B cell (primary cell): ENCODE measurements at regions not wholly inside any gene's neighbourhood (a gene's known extent, or its start where the extent isn't known, plus 50 kb on each side); places are given as distances from the start of the nearest gene placed in this dataset.

Source experiments
- ATAC-seq: fragments of 200-7000 bp; cut with Tn5 transposase; one replicate; pipeline ENCODE4 v1.10.0; 2021; ENCODE audit warnings: low read depth, mild to moderate bottlenecking, moderate number of reproducible peaks, moderate library complexity
- CTCF ChIA-PET: fragments of 350-600 bp; sonication (Branson Sonifier 250); formaldehyde crosslinking; loops from one replicate; lab custom pipeline; 2021; ENCODE audit warnings: antibody characterized with exemption, inconsistent platforms; lab: Charles Lee
- POLR2A ChIA-PET: fragments of 350-600 bp; sonication (Branson Sonifier 250); formaldehyde crosslinking; loops from one replicate; lab custom pipeline; 2021; ENCODE audit warnings: antibody characterized with exemption; lab: Charles Lee
- DNase-seq: peaks from one replicate; pipeline ENCODE4 v3.0.0; 2013
- H2AFZ ChIP-seq: 2 replicates; pipeline ENCODE4 v1.6.1; 2012; ENCODE audit warnings: mild to moderate bottlenecking, low read depth, low read length; ENCODE audit not compliant: insufficient read depth, poor library complexity, severe bottlenecking
- H3K27ac ChIP-seq, 2 donors: 1 replicate in 1 of 2; 2 replicates in 1 of 2; pipeline ENCODE4 v1.5.1; 2012 to 2013; ENCODE audit warnings: low read length in 2 of 2, mild to moderate bottlenecking in 2 of 2, moderate library complexity in 1 of 2
- H3K27me3 ChIP-seq, 4 experiments: fragments of 200-600 bp in 1 of 4; sonication (generic) in 1 of 4; replicated peaks in 1 of 4; 1 replicate in 2 of 4; 2 replicates in 2 of 4; pipeline versions ENCODE4 v1.6.1 to v1.7.0; 2013 to 2016; ENCODE audit warnings: low read length in 3 of 4, mild to moderate bottlenecking in 2 of 4, mixed read lengths in 1 of 4, moderate library complexity in 1 of 4; ENCODE audit not compliant: insufficient read depth in 4 of 4, control insufficient read depth in 3 of 4; ENCODE audit errors: control extremely low read depth in 1 of 4
- H3K36me3 ChIP-seq, 2 experiments: replicated peaks in 1 of 2; 1 replicate in 1 of 2; 2 replicates in 1 of 2; pipeline versions ENCODE4 v1.6.1 to v1.7.1; 2013; ENCODE audit warnings: low read length in 1 of 2; ENCODE audit not compliant: insufficient read depth in 2 of 2, control insufficient read depth in 1 of 2; ENCODE audit errors: control extremely low read depth in 1 of 2, extremely low read depth in 1 of 2
- H3K4me1 ChIP-seq, 2 donors: fragments of 200-600 bp in 1 of 2; sonication (generic) in 1 of 2; 1 replicate in 1 of 2; 2 replicates in 1 of 2; pipeline versions ENCODE4 v1.5.1 to v1.6.1; 2013 to 2017; ENCODE audit warnings: low read length in 2 of 2; ENCODE audit not compliant: control insufficient read depth in 2 of 2, insufficient read depth in 2 of 2
- H3K4me2 ChIP-seq: replicated peaks from 2 replicates; pipeline ENCODE3; 2012; ENCODE audit warnings: mild to moderate bottlenecking, low read depth, low read length; ENCODE audit not compliant: poor library complexity, severe bottlenecking
- H3K4me3 ChIP-seq, 5 experiments: fragments of 200-600 bp in 1 of 5; sonication (generic) in 1 of 5; 1 replicate in 3 of 5; 2 replicates in 2 of 5; pipeline versions ENCODE4 v1.5.1 to v1.7.0; 2011 to 2016; ENCODE audit warnings: low read length in 4 of 5, mild to moderate bottlenecking in 4 of 5, low read depth in 2 of 5, control low read depth in 1 of 5, moderate library complexity in 1 of 5; ENCODE audit not compliant: insufficient read depth in 1 of 5; ENCODE audit errors: control extremely low read depth in 1 of 5, extremely low read depth in 1 of 5
- H3K79me2 ChIP-seq: fragments of 200-600 bp; sonication (generic); one replicate; pipeline ENCODE4 v1.6.0; 2016; ENCODE audit warnings: low read length; ENCODE audit not compliant: control insufficient read depth, insufficient read depth
- H3K9ac ChIP-seq: fragments of 200-600 bp; sonication (generic); 2 replicates; pipeline ENCODE4 v1.6.1; 2017; ENCODE audit warnings: mild to moderate bottlenecking, low read length, moderate library complexity
- H3K9me3 ChIP-seq, 3 donors: one replicate each; pipeline versions ENCODE4 v1.6.1 to v1.7.1; 2013; ENCODE audit warnings: low read length in 2 of 3; ENCODE audit not compliant: control insufficient read depth in 2 of 3, insufficient read depth in 1 of 3; ENCODE audit errors: control extremely low read depth in 1 of 3
- H4K20me1 ChIP-seq: 2 replicates; pipeline ENCODE4 v1.6.0; 2012; ENCODE audit warnings: mild to moderate bottlenecking, low read length; ENCODE audit not compliant: insufficient read depth, control insufficient read depth, poor library complexity, severe bottlenecking
- H3K27ac Mint-ChIP-seq: one replicate; pipeline ENCODE4 v1.8.0; 2021; ENCODE audit warnings: mixed read lengths
- H3K27me3 Mint-ChIP-seq: one replicate; pipeline ENCODE4 v1.8.0; 2021; ENCODE audit warnings: mixed read lengths
- H3K4me1 Mint-ChIP-seq: one replicate; pipeline ENCODE4 v1.8.0; 2021; ENCODE audit warnings: mixed read lengths
- H3K4me3 Mint-ChIP-seq: one replicate; pipeline ENCODE4 v1.8.0; 2021; ENCODE audit warnings: mixed read lengths
- H3K9me3 Mint-ChIP-seq: one replicate; pipeline ENCODE4 v1.8.0; 2022; ENCODE audit warnings: mixed read lengths; ENCODE audit not compliant: insufficient read depth
- CTCF ChIP-seq: fragments of 200-600 bp; IDR thresholded peaks from one replicate; pipeline ENCODE4 v1.8.0; 2022; ENCODE audit warnings: antibody characterized with exemption, mild to moderate bottlenecking
- EZH2 ChIP-seq: IDR thresholded peaks from 2 replicates; pipeline ENCODE4 v1.6.1; 2012; ENCODE audit warnings: borderline replicate concordance, low read depth, mild to moderate bottlenecking, moderate library complexity, low read length; ENCODE audit not compliant: insufficient read depth, poor library complexity, severe bottlenecking
- WGBS: methylation state at CpG from one replicate; pipeline ENCODE4 v1.1.5; 2013; ENCODE audit warnings: missing lambda C conversion rate; ENCODE audit not compliant: insufficient coverage; 5-methylcytosine and 5-hydroxymethylcytosine counted together
- intact Hi-C: fragments of 100-400 bp; cut with micrococcal nuclease; formaldehyde crosslinking; loops from one replicate; pipeline ENCODE4 v1.10.0; 2022

DNA sequence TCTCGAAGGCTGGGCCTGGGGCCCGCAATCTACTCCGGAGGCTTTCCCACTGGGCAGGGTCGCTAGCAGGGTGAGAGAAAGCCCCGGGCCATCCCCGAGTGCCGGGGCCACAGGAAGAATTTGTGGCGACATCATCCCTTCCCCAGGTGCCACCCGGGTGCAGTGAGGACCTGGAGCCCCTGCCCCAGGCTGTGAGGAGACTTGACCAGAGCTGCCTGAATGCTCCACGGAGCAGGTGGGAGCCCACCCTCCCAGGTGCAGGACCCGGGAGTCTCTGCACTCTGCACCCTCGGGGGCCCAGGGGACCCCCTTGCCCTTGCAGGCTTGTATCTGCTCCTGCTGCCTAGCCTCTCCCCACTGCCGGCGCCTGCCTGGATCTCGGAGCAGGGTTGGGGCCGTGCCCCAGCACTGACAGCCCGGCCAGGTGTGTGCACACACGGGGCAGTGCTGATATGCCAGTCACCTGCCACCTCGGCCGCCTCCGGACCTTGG, 67.5 kb upstream of the RGS7 start:
- H3K4me2 ChIP-seq, result peak overlapping the region; percentile 91
- no peak overlapping the region for H3K27ac ChIP-seq
- H4K20me1 ChIP-seq, result no peaks in the 10 kb centered on the region
- ATAC-seq (no peak), DNase-seq (no peak)
- Mint-ChIP-seq H3K9me3 (peaks cover 2% of the 10 kb centered on the region), H3K4me3 (peak overlapping the region; percentile 82), H3K27me3 (peaks cover 61% of the 10 kb centered on the region), H3K4me1 (peaks cover 8% of the 10 kb centered on the region), H3K27ac (no peak overlapping the region)
- peaks cover 0 to 7% (median 0%) of the 10 kb centered on the region in 3 donors for H3K9me3 ChIP-seq
- ChIA-PET CTCF (no interaction called here), POLR2A (no interaction called here)
- peaks cover 6 to 9% of the 10 kb centered on the region in 2 donors for H3K4me1 ChIP-seq
- H3K9ac ChIP-seq, result peak overlapping the region; percentile 71
- H3K79me2 ChIP-seq, result no peaks in the 10 kb centered on the region
- peaks cover 0 to 15% (median 7%) of the 10 kb centered on the region in 4 experiments for H3K27me3 ChIP-seq
- peak overlapping the region in 4 of 5 experiments; percentile 37 to 66 (median 58) for H3K4me3 ChIP-seq
- WGBS, result 34% methylated on average over 16 of the region's 21 CpGs
- H3K36me3 ChIP-seq, result no peaks in the 10 kb centered on the region
- H2AFZ ChIP-seq, result peak overlapping the region; percentile 88
- TF ChIP-seq EZH2 (no peak), CTCF (no peak)
- intact Hi-C loops, result no loop called here

DNA sequence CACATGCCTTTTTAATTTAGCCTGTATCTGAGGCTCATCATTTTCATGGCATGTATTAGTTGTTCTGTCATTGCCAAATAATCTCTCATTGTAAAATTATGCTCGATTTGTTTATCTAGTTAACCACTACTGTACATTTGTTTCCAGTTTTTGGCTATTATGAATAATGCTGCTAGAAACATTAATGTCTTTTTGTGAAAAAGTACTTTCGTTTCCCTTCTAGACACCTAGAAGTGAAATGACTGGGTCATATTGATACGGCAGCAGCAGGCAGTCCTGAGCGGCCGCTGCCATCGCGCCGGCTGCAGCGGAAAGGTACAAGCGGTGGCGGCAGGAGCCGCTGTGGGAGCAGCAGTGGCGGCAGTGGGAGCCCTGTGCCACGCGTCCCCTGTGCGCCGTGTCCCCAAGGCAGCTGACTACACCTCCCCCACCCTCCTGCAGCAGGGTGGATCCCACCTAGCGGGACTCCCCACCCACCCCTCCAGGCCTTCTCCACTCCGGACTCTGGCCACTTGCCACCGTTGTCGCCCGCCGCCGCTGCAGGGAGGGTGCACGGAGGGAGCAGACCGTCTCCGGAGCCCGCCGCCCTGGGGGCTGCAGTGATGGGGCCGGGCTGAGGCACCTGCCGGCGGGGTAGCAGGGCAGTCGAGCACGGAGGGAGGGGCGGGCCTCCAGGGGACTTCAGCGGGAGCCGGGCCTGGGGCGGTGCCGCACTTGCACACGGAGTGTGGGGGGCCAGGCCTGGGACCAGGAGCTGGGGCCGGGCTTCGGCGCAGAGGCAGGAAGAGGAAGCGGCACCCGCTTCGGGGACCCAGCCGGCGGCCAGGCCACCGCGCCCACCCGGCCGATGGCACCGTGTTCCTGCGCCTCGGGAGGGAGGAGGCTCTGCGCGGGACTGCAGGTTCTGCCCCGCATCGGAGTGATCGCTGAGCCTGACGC, 66.8 kb upstream of the RGS7 start:
- ChIA-PET CTCF (no interaction called here), POLR2A (no interaction called here)
- intact Hi-C loops, result no loop called here
- no peaks in the 10 kb centered on the region for H3K36me3 ChIP-seq
- H3K79me2 ChIP-seq, result no peaks in the 10 kb centered on the region
- TF ChIP-seq EZH2, result no peak
- TF ChIP-seq CTCF, result no peak
- peak; percentile 63 for ATAC-seq
- H3K9me3 ChIP-seq, result peaks cover 0 to 7% (median 0%) of the 10 kb centered on the region in 3 donors
- peaks cover 55% of the 10 kb centered on the region for H3K27me3 Mint-ChIP-seq
- peak overlapping the region; percentile 82 for H3K4me3 Mint-ChIP-seq
- H2AFZ ChIP-seq, result peak overlapping the region; percentile 88
- peak overlapping the region; percentile 15 to 66 (median 54) for H3K4me3 ChIP-seq
- peaks cover 0 to 15% (median 7%) of the 10 kb centered on the region in 4 experiments for H3K27me3 ChIP-seq
- peaks cover 4% of the 10 kb centered on the region for H3K9me3 Mint-ChIP-seq
- peak overlapping the region; percentile 91 for H3K4me2 ChIP-seq
- no peak overlapping the region for H3K27ac ChIP-seq
- H3K4me1 Mint-ChIP-seq, result peaks cover 8% of the 10 kb centered on the region
- H4K20me1 ChIP-seq, result no peaks in the 10 kb centered on the region
- H3K9ac ChIP-seq, result peak overlapping the region; percentile 71
- H3K4me1 ChIP-seq, result peaks cover 6 to 9% of the 10 kb centered on the region in 2 donors
- DNase-seq, result peak; percentile 55
- under 1% methylated on average over 53 of the region's 61 CpGs for WGBS
- peak overlapping the region; percentile 46 for H3K27ac Mint-ChIP-seq
